ENCODE measurements at regions not wholly inside any gene's neighbourhood (a gene's known extent, or its start where the extent isn't known, plus 50 kb on each side); places are given as distances from the start of the nearest gene placed in this dataset.

DNA sequence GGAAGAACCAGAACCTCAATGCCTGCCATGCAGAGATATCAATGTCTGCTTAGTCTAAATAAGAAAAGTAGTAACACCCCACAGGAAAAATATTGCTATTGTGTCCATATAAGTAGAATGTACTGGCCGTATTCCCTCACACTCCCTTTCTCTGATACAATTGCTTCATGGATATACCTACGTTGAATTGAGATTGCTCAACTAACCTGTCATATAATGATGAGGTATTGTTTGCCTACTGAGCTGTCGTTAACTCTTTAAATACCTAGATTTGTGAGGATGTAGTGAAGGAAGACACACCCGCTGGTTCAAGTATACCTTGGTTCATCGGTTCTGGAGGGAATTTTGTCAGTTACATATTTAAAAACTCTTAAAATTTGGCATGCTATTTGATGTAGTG, 480.7 kb upstream of the TCF4 start:
- no peak overlapping the region for H3K4me3 ChIP-seq
- no peak for DNase-seq (ENCODE audit: low spot score)
- TF ChIP-seq CTCF (IDR thresholded peaks at IDR 0.05) = no peak
- no peak overlapping the region for H3K27ac ChIP-seq

DNA sequence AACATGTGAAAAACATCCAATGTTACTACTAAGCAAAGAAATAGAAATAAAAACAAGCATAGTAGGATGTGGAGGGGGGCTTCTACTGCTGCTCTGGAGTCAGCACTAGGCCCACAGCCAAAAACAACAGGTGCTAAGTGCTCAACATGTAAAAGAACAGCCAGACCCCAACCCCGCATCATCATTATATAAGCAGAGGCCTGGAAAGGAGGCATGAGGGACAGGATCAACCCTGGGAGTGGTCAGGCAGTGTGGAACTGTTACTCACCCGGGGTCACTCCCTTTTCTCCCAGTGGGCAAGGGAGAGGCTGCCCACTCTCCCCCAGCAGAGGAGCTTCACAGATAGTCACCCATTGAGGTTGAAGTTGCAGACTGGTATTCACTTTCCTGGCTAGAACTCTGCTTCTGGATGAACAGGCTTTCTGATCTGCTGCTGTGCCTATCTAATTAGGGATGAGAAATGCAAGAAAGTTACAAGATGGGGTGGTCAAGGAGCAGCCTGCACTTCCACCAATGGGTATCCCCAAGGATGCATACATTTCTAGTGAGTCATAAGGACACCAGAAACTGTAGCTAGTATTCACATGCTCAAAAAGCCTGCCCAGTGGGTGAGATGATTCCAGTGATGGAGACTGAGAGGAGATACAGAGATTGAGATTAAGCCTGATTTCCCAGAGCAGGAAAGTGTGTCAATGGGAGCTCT, 480.1 kb upstream of the TCF4 start:
- no peak for TF ChIP-seq CTCF (IDR thresholded peaks at IDR 0.05)
- no peak for DNase-seq (ENCODE audit: low spot score)
- Histone ChIP-seq H3K27ac (no peak overlapping the region), H3K4me3 (no peak overlapping the region)

GRCh38 chr18:56067214-56067894, 479.4 kb upstream of the TCF4 start:
- Histone ChIP-seq H3K27ac (no peak overlapping the region), H3K4me3 (no peak overlapping the region)
- DNase-seq (ENCODE audit: low spot score) = no peak
- TF ChIP-seq CTCF (IDR thresholded peaks at IDR 0.05) = no peak

DNA sequence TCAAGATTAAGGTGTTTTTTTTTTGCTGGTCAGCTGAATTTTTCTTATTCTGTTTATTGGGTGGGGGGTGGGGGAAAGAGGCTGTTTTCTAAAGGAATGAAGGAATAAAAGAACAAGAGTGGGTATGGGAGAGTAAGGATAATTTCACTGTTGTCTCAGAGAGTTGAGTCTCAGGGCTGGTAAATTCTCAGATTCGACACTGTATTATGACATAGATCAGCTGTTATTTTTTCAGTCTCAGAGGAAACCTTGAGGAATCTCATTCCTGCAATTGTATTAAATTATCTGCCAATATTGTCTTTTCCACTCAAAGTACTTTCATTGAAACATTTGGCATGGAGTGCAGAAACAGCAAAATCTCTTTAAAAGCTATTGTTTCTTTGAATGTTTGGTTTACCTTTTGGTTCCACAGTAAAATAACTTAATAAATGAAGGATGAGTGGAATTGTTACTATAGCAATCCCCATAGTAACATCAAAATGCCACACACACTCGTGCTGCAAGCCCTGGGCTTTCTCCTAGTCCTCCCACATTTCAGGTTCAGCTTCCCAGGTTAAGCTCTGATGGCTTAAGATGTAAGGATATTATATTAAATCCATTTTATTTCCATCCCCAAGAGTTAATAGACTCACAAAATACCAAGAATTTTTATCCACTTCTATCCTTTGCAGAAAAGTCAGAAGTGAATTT, 478.7 kb upstream of the TCF4 start:
- DNase-seq (ENCODE audit: low spot score) = no peak
- H3K4me3 ChIP-seq = no peak overlapping the region
- H3K27ac ChIP-seq = no peak overlapping the region
- no peak for TF ChIP-seq CTCF (IDR thresholded peaks at IDR 0.05)

DNA sequence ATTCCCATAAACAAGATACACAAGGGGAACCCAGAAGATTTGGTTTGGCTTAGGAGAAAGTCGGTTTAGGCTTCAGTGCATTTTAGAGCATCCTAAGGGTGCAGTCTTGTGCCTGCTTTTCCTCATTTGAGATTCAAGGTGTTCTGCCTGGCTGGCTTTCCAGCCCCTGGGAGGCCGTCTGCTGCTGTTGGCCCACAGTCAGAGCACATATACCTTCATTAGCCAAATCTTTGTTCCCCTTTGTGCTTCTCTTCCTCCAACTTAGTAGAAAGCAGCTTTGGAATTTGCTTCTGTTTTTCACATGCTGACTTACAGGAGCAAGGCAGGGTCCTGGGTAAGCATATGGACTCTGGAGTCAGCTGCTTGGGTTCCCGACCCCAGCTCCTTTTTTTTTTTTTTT, 477.1 kb upstream of the TCF4 start:
- Histone ChIP-seq H3K4me3 (no peak overlapping the region), H3K27ac (no peak overlapping the region)
- TF ChIP-seq CTCF (IDR thresholded peaks at IDR 0.05) = no peak
- no peak for DNase-seq (ENCODE audit: low spot score)

DNA sequence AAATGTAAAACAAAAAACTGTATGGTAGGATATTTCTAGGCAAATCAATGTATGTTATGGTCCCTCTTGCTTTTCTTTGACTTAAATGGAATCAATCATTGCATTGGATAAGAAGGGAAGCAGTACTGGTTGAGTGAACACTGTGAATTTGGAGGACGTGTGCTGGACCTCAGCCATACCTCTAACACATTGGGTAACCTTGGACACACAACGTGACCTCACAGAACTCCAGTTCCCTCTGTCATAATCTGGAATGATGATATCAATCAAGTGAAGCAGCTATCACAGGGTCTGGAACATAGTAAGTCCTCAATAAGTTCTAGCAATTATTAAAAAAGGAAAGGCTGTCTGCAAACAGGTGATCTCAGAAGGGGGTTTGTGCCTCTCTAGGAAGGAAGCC, 474.9 kb upstream of the TCF4 start:
- DNase-seq (ENCODE audit: low spot score) = no peak
- no peak for TF ChIP-seq CTCF (IDR thresholded peaks at IDR 0.05)
- no peak overlapping the region for H3K27ac ChIP-seq
- H3K4me3 ChIP-seq = no peak overlapping the region
